ENCODE measurements at regions not wholly inside any gene's neighbourhood (a gene's known extent, or its start where the extent isn't known, plus 50 kb on each side); places are given as distances from the start of the nearest gene placed in this dataset.

DNA sequence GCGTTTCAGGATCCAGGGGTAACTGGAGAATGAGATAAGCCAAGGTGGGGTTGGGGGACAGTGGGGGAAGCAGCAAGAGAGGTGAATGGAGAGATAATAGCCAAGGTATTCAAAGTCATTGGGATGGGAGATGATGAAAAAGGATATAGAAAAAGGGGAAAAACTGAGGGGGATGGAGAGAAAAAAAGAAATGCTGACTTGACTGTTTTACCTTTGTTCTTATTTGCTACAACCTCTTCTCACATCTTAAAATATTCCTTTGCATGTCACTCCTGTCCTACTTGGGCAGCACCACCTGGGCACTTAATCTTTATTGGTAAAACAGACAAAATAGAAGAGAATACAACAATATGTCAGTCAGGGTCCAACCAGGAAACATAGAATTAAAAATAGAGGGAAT, 56.0 kb upstream of the FNDC3A start:
- CTCF ChIA-PET = interaction anchor here (1.0 kb wide), 1 partner anchor 35 kb away, joined by 3 read pairs; no protein-coding TSS in a partner anchor
- no peaks in the 10 kb centered on the region for H3K36me3 ChIP-seq (replicated peaks in 1 of 2; ENCODE audit: control insufficient read depth in 1 of 2, insufficient read depth in 2 of 2, low read length in 1 of 2)
- no peaks in the 10 kb centered on the region for H3K9me3 ChIP-seq
- no peak for TF ChIP-seq FOSL2 (IDR thresholded peaks at IDR 0.05; ENCODE audit: borderline replicate concordance, low read depth)
- TF ChIP-seq SIN3A (IDR thresholded peaks at IDR 0.05; ENCODE audit: borderline replicate concordance, low read depth, low read length) = no peak
- no peak for TF ChIP-seq FOXM1 (IDR thresholded peaks at IDR 0.05; ENCODE audit: low read depth)
- TF ChIP-seq FOXJ3 (CRISPR knock-in tag; IDR thresholded peaks at IDR 0.05) = no peak
- no peak for TF ChIP-seq RXRA (IDR thresholded peaks at IDR 0.05; ENCODE audit: borderline replicate concordance, low read depth)
- no peak for TF ChIP-seq RAD21 (IDR thresholded peaks at IDR 0.05; ENCODE audit: low read length)
- TF ChIP-seq, protein P1, sequence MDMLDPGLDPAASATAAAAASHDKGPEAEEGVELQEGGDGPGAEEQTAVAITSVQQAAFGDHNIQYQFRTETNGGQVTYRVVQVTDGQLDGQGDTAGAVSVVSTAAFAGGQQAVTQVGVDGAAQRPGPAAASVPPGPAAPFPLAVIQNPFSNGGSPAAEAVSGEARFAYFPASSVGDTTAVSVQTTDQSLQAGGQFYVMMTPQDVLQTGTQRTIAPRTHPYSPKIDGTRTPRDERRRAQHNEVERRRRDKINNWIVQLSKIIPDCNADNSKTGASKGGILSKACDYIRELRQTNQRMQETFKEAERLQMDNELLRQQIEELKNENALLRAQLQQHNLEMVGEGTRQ (IDR thresholded peaks at IDR 0.05; ENCODE audit: borderline replicate concordance, low read depth, low read length) = no peak
- no peak for TF ChIP-seq RCOR1 (IDR thresholded peaks at IDR 0.05; ENCODE audit: low read length)
- no peak for TF ChIP-seq POLR2AphosphoS5 (IDR thresholded peaks at IDR 0.05; ENCODE audit: low read depth, low read length)
- no peaks in the 10 kb centered on the region for H3K9me2 ChIP-seq
- no peaks in the 10 kb centered on the region for H3F3A ChIP-seq (replicated peaks; ENCODE audit: insufficient read depth)
- H3K4me3 ChIP-seq (ENCODE audit: low read depth in 2 of 2, low read length in 1 of 2) = no peak overlapping the region
- no peak overlapping the region for H3K9ac ChIP-seq
- no peaks in the 10 kb centered on the region for H4K20me1 ChIP-seq (ENCODE audit: insufficient read depth)
- H3K4me2 ChIP-seq = no peak overlapping the region
- H3K27ac ChIP-seq (ENCODE audit: low read depth in 2 of 2, low read length in 1 of 2) = no peak overlapping the region
- POLR2A ChIA-PET = no interaction called here
- H2AFZ ChIP-seq (ENCODE audit: low read depth) = no peak overlapping the region
- WGBS (ENCODE audit: low lambda C conversion rate) = 53% methylated on average over 1 of the region's 1 CpG
- no peaks in the 10 kb centered on the region for H3K79me2 ChIP-seq (ENCODE audit: insufficient read depth)
- DNase-seq = no peak
- H3K4me1 ChIP-seq (ENCODE audit: control insufficient read depth in 1 of 2, insufficient read depth in 2 of 2, low read depth in 1 of 2, low read length in 1 of 2) = no peaks in the 10 kb centered on the region
- H3K27me3 ChIP-seq (ENCODE audit: insufficient read depth) = no peaks in the 10 kb centered on the region

- Histone ChIP-seq H3K27me3 (ENCODE audit: insufficient read depth) (no peaks in the 10 kb centered on the region), H3K4me2 (no peak overlapping the region), H3K9me2 (no peaks in the 10 kb centered on the region), H3F3A (replicated peaks; ENCODE audit: insufficient read depth) (no peaks in the 10 kb centered on the region), H4K20me1 (ENCODE audit: insufficient read depth) (no peaks in the 10 kb centered on the region), H3K27ac (ENCODE audit: low read depth in 2 of 2, low read length in 1 of 2) (no peak overlapping the region), H3K9me3 (no peaks in the 10 kb centered on the region), H2AFZ (ENCODE audit: low read depth) (no peak overlapping the region), H3K36me3 (replicated peaks in 1 of 2; ENCODE audit: control insufficient read depth in 1 of 2, insufficient read depth in 2 of 2, low read length in 1 of 2) (no peaks in the 10 kb centered on the region), H3K4me1 (ENCODE audit: control insufficient read depth in 1 of 2, insufficient read depth in 2 of 2, low read depth in 1 of 2, low read length in 1 of 2) (no peaks in the 10 kb centered on the region), H3K9ac (no peak overlapping the region), H3K79me2 (ENCODE audit: insufficient read depth) (no peaks in the 10 kb centered on the region), H3K4me3 (ENCODE audit: low read depth in 2 of 2, low read length in 1 of 2) (no peak overlapping the region)
- POLR2A ChIA-PET = no interaction called here
- CTCF ChIA-PET = interaction anchor here (1.0 to 1.1 kb wide), 2 partner anchors 9 to 36 kb away, joined by 3 read pairs; no protein-coding TSS in a partner anchor
- TF ChIP-seq, protein P2, sequence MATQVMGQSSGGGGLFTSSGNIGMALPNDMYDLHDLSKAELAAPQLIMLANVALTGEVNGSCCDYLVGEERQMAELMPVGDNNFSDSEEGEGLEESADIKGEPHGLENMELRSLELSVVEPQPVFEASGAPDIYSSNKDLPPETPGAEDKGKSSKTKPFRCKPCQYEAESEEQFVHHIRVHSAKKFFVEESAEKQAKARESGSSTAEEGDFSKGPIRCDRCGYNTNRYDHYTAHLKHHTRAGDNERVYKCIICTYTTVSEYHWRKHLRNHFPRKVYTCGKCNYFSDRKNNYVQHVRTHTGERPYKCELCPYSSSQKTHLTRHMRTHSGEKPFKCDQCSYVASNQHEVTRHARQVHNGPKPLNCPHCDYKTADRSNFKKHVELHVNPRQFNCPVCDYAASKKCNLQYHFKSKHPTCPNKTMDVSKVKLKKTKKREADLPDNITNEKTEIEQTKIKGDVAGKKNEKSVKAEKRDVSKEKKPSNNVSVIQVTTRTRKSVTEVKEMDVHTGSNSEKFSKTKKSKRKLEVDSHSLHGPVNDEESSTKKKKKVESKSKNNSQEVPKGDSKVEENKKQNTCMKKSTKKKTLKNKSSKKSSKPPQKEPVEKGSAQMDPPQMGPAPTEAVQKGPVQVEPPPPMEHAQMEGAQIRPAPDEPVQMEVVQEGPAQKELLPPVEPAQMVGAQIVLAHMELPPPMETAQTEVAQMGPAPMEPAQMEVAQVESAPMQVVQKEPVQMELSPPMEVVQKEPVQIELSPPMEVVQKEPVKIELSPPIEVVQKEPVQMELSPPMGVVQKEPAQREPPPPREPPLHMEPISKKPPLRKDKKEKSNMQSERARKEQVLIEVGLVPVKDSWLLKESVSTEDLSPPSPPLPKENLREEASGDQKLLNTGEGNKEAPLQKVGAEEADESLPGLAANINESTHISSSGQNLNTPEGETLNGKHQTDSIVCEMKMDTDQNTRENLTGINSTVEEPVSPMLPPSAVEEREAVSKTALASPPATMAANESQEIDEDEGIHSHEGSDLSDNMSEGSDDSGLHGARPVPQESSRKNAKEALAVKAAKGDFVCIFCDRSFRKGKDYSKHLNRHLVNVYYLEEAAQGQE (IDR thresholded peaks at IDR 0.05; ENCODE audit: low read depth, low read length) = no peak
- no peak for TF ChIP-seq EP300 (IDR thresholded peaks at IDR 0.05; ENCODE audit: borderline replicate concordance in 1 of 2, low read depth in 1 of 2, low read length in 1 of 2)
- TF ChIP-seq MXI1 (IDR thresholded peaks at IDR 0.05; ENCODE audit: low read depth, low read length) = no peak
- DNase-seq = no peak
- 81% methylated on average over 6 of the region's 6 CpGs for WGBS (ENCODE audit: low lambda C conversion rate)
Measured at GRCh38 chr13:48920730-48921129, 55.0 kb upstream of the FNDC3A start.
